Chondrocyte (in vitro differentiated cells): ENCODE measurements at regions not wholly inside any gene's neighbourhood (a gene's known extent, or its start where the extent isn't known, plus 50 kb on each side); places are given as distances from the start of the nearest gene placed in this dataset.

Experiments used
- DNase-seq: peaks from one replicate; pipeline ENCODE4 v3.0.0; 2021; ENCODE audit warnings: mixed read lengths, low spot score
- H3K27ac Mint-ChIP-seq: one replicate; pipeline ENCODE4 v1.8.0; 2021; ENCODE audit warnings: mild to moderate bottlenecking, moderate library complexity, mixed read lengths; ENCODE audit not compliant: unreplicated experiment
- H3K27me3 Mint-ChIP-seq: 2 replicates; pipeline ENCODE4 v1.8.0; 2021; ENCODE audit warnings: low read depth, mixed read lengths
- H3K36me3 Mint-ChIP-seq: 2 replicates; pipeline ENCODE4 v1.8.0; 2021; ENCODE audit warnings: low read depth, mixed read lengths
- H3K4me1 Mint-ChIP-seq: 2 replicates; pipeline ENCODE4 v1.8.0; 2021; ENCODE audit warnings: low read depth, mild to moderate bottlenecking, mixed read lengths
- H3K4me3 Mint-ChIP-seq: one replicate; pipeline ENCODE4 v1.8.0; 2021; ENCODE audit warnings: mild to moderate bottlenecking, moderate library complexity, mixed read lengths; ENCODE audit not compliant: unreplicated experiment
- H3K9me3 Mint-ChIP-seq: 2 replicates; pipeline ENCODE4 v1.8.0; 2021; ENCODE audit warnings: low read depth, mixed read lengths
- TF ChIP-seq, protein P1 (sequence below): fragments of 200-600 bp; sonication (generic); IDR thresholded peaks from 2 replicates; pipeline ENCODE4 v1.5.0; 2021; ENCODE audit warnings: antibody characterized with exemption, mild to moderate bottlenecking, moderate library complexity

DNA sequence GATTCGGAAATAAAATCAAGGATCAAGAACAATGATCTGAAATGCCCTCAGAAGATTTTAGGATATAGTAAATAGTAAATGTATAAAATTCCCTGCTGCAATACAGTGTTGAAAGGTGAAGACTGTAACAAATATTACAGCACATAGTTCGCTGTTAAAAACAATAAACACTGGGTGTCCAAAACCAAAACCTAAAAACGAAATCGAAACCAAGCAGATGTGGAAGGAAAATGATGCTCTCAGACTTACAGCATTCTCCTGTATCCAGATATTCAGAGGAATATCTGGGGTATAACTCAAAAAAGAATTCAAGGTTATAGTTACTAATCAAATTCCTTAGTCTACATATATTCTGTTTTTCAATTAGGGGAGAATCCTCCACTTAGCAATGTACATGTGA is 708.1 kb upstream of the PCDH15 start:
- no peaks in the 10 kb centered on the region for H3K9me3 Mint-ChIP-seq
- no peak overlapping the region for H3K4me3 Mint-ChIP-seq
- H3K27ac Mint-ChIP-seq = no peak overlapping the region
- TF ChIP-seq, protein P1, sequence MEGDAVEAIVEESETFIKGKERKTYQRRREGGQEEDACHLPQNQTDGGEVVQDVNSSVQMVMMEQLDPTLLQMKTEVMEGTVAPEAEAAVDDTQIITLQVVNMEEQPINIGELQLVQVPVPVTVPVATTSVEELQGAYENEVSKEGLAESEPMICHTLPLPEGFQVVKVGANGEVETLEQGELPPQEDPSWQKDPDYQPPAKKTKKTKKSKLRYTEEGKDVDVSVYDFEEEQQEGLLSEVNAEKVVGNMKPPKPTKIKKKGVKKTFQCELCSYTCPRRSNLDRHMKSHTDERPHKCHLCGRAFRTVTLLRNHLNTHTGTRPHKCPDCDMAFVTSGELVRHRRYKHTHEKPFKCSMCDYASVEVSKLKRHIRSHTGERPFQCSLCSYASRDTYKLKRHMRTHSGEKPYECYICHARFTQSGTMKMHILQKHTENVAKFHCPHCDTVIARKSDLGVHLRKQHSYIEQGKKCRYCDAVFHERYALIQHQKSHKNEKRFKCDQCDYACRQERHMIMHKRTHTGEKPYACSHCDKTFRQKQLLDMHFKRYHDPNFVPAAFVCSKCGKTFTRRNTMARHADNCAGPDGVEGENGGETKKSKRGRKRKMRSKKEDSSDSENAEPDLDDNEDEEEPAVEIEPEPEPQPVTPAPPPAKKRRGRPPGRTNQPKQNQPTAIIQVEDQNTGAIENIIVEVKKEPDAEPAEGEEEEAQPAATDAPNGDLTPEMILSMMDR = no peak
- DNase-seq = no peak
- peaks cover 5% of the 10 kb centered on the region for H3K27me3 Mint-ChIP-seq
- H3K36me3 Mint-ChIP-seq = no peaks in the 10 kb centered on the region
- no peaks in the 10 kb centered on the region for H3K4me1 Mint-ChIP-seq

DNA sequence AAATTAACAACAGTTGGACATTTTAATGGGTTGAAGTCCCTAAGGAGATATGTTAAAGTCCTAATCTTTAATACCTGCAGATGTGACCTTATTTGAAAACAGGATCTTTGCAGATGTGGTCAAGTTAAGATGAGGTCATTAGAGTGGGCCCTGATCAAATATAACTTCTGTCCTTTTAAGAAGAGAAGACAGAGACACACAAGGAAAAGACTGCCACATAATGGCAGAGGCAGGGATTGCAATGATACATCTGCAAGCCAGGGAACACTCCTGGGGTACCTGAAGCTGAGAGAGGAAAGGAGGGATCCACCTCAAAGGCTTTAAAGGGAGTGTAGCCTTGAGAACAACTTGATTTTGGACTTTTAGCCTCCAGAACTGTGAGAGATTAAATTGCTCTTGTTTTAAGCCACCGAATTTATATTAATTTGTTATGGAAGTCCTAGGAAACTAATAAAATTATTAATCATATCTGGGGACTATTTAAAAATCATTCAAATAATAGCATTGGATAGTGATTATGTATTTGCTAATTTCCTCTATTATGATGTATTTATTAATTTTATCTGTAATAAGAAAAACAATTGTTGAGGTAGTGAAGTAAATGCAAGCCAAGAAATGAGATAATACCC is 700.0 kb upstream of the PCDH15 start:
- no peak for DNase-seq

DNA sequence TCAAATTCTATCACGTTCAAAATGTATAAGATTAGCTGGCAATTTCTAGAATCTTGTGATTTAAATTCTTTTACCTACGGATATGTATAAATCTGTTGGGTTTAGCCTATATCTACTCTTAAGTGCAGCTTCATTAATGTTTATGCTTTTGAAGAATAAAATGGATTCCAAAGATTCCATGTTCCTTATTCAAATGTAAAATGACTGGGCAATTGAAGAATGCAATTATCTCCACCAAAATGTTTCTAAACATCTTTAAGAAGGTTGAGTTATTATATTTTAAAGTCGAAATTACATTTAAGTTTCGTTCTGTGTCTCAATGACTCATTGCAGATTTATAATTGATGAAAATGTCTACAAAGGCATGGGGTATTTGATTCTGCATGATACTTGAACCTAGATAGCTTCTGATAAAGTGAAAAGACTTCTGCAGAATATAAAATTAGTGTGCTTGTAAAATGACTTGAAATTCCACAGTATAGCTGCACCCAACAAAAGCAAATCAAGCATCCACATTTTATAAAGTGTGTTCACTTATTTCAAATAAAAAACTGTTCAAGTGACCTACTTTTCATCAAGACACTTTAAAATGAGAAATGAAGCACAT is 697.0 kb upstream of the PCDH15 start:
- Mint-ChIP-seq H3K4me1 (peaks cover 7% of the 10 kb centered on the region), H3K27me3 (no peaks in the 10 kb centered on the region), H3K27ac (no peak overlapping the region), H3K36me3 (no peaks in the 10 kb centered on the region), H3K4me3 (no peak overlapping the region), H3K9me3 (peaks cover 1% of the 10 kb centered on the region)
- TF ChIP-seq, protein P1 = no peak
- DNase-seq = no peak

More for the DNA sequence above, 700.0 kb upstream of the PCDH15 start:
- Mint-ChIP-seq H3K36me3 (no peaks in the 10 kb centered on the region), H3K27me3 (peaks cover 2% of the 10 kb centered on the region), H3K4me1 (no peaks in the 10 kb centered on the region), H3K4me3 (no peak overlapping the region), H3K27ac (no peak overlapping the region), H3K9me3 (no peaks in the 10 kb centered on the region)
- TF ChIP-seq, protein P1 = peak; percentile 80

DNA sequence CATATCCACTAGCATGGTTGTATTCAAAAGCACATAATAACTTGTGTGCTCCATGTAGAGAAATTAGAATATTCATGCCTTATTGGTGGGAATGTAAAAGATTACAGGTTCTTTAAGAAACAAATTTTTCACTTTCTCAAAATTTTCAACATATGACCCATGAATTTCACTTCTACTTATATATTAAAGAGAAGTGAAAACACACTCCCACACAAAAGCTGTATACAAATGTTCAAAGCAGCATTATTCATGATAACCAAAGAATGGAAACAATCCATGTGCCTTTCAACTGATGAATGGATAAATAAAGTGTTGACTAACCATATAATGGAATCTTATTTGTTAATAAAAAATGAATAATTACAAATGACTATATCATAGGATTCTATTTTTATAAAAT is 694.5 kb upstream of the PCDH15 start:
- H3K4me1 Mint-ChIP-seq = peaks cover 7% of the 10 kb centered on the region
- H3K4me3 Mint-ChIP-seq = no peak overlapping the region
- H3K9me3 Mint-ChIP-seq = peaks cover 7% of the 10 kb centered on the region
- no peak for DNase-seq
- no peaks in the 10 kb centered on the region for H3K27me3 Mint-ChIP-seq
- TF ChIP-seq, protein P1 = no peak
- H3K27ac Mint-ChIP-seq = no peak overlapping the region
- H3K36me3 Mint-ChIP-seq = no peaks in the 10 kb centered on the region

DNA sequence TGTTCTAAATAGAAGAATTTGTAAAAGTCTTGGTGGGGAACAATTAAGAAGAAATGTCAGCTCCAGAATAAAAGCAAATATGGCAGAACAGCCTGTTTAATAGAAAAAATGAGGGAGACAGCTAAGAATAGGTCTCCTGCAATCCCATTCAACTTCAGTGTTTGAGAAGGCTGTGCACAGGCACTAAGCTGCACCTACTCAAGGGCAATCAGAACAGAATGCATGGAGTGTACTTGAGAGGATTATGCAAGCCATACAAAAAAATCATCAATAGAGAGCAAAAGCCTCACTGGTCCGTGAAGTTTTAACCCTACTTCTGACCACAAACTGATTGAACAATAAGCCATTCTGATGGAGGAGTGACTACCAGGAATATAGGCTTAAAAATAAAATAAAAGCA is 690.7 kb upstream of the PCDH15 start:
- TF ChIP-seq, protein P1 = no peak
- no peaks in the 10 kb centered on the region for H3K36me3 Mint-ChIP-seq
- peaks cover 7% of the 10 kb centered on the region for H3K4me1 Mint-ChIP-seq
- peaks cover 7% of the 10 kb centered on the region for H3K9me3 Mint-ChIP-seq
- no peak for DNase-seq
- no peak overlapping the region for H3K4me3 Mint-ChIP-seq
- no peak overlapping the region for H3K27ac Mint-ChIP-seq
- peaks cover 4% of the 10 kb centered on the region for H3K27me3 Mint-ChIP-seq
